NB4 (cell line): ENCODE measurements at regions not wholly inside any gene's neighbourhood (a gene's known extent, or its start where the extent isn't known, plus 50 kb on each side); places are given as distances from the start of the nearest gene placed in this dataset.
"Not testable (repeated sequence)": the region's sequence is repeated elsewhere in the genome, so short reads cannot be mapped to it uniquely, and the experiment has no call there.

Experiments
- DNase-seq: peaks from one replicate; pipeline ENCODE4 v3.0.0; 2010; ENCODE audit warnings: low read depth
- H3K4me3 ChIP-seq: one replicate; pipeline ENCODE4 v1.5.1; 2011; ENCODE audit warnings: mild to moderate bottlenecking, low read depth, low read length, moderate library complexity
- CTCF ChIP-seq: IDR thresholded peaks from one replicate; pipeline ENCODE4 v1.5.1; 2012; ENCODE audit warnings: low read depth, low read length
- MYC ChIP-seq: IDR thresholded peaks from 2 replicates; pipeline ENCODE4 v1.6.1; 2011; ENCODE audit warnings: low read depth, low read length
- POLR2A ChIP-seq: IDR thresholded peaks from 2 replicates; pipeline ENCODE4 v1.6.1; 2011; ENCODE audit warnings: mild to moderate bottlenecking; ENCODE audit not compliant: insufficient read length; ENCODE audit errors: extremely low read depth
- TF ChIP-seq, protein P1 (sequence below): IDR thresholded peaks from 2 replicates; pipeline ENCODE4 v1.6.1; 2011; ENCODE audit warnings: low read depth, low read length

DNA sequence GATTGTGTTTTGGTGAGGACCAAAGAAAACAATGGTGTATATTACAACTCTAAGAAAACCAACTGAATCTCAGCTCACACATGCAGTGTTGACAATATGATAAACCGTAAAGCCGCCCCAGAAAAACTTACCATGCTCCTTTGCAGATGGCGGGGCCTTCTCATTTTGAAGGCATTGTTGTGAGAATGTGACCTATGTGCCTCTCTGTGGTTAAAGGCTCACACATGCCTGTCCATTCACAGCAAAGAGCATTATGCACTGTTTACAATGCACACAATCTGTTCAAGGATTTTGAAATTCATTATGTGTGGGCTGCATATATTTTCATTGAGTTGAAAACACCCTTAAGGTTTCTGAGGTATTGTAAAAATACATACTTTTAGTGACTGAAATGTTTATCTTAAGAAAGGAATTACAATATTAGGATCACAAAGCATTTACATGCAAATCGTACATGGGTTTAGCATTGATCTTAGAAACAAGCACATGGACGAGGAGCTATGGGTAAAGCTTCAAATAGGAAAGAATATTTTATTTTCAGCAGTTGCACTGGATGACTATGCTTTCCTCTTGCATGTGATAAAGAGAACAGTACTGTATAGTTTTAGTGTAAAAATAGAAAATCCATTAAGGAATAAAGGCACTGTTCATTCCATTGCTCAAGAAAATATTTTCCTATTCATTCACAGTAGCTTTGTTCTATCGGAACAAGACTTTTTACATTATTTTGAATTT, 334.3 kb downstream of the ARL4A start:
- no peak for TF ChIP-seq CTCF
- TF ChIP-seq, protein P1, sequence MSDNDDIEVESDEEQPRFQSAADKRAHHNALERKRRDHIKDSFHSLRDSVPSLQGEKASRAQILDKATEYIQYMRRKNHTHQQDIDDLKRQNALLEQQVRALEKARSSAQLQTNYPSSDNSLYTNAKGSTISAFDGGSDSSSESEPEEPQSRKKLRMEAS = no peak
- no peak for TF ChIP-seq POLR2A
- TF ChIP-seq MYC = no peak
- no peak for DNase-seq
- no peak overlapping the region for H3K4me3 ChIP-seq

GRCh38 chr7:13024121-13024674, 336.8 kb downstream of the ARL4A start:
- TF ChIP-seq, protein P1 = no peak
- TF ChIP-seq MYC = no peak
- no peak for TF ChIP-seq CTCF
- TF ChIP-seq POLR2A = no peak
- no peak overlapping the region for H3K4me3 ChIP-seq
- no peak for DNase-seq

DNA sequence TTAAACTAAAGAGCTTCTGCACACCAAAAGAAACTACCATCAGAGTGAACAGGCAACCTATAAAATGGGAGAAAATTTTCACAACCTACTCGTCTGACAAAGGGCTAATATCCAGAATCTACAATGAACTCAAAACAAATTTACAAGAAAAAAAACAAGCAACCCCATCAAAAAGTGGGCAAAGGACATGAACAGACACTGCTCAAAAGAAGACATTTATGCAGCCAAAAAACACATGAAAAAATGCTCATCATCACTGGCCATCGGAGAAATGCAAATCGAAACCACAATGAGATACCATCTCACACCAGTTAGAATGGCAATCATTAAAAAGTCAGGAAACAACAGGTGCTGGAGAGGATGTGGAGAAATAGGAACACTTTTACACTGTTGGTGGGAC, 337.6 kb downstream of the ARL4A start:
- not testable (repeated sequence) for H3K4me3 ChIP-seq

DNA sequence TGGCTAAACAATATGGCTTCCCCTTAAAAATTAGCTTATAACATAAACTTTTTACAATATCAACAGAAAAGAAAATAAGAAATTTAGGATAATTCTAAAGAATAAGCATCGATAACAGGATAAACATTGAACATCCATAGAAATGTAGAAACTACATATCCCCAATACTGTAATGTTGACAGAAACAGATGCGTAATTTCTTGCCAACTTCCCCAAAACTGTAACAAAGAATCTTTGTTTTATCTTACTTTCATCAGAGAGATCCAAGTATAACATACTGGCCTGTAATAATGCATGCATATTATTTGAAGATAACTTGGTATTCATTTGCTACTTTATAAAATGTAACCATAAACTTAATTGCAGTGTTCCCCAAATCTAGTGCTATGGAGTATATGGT, 339.9 kb downstream of the ARL4A start:
- no peak for DNase-seq
- TF ChIP-seq, protein P1 = no peak
- TF ChIP-seq CTCF = no peak
- TF ChIP-seq POLR2A = no peak
- no peak for TF ChIP-seq MYC
- no peak overlapping the region for H3K4me3 ChIP-seq

More for the DNA sequence above, 337.6 kb downstream of the ARL4A start:
- DNase-seq = not testable (repeated sequence)

DNA sequence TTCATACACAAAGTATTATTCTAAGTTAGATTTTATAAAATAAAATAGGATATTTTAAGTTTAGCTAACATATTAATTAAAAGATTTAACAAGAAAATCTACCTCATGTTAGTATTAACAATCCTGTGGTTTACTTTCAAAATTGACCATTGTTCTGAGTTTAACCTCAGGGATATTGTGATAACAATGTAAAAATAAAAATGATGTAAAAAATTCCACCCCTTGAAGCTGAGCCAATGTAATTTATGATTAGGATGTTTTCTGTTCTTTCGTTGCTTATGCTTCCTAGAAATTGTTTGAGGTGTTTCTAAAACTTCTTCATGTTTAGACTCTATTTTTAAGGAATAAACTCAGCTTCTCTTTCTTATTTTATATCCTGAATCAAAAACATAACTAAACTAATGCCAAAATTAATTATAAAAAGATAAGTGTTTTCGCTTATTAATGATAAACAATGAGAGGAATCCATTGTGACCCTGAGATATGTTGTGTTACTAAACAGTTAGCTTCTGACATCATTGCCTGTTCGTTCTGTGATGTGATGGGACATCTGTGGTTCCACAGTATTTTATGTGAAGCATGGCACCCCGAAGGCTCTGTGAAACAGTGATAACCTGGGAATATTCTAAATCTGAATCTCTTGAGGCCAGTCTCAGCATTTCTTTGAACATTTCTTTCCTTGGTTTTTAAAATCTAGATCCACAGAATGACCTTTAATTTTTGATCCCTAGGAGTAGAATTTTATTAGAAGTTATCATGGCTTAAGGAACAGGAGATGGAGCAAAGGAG, 340.8 kb downstream of the ARL4A start:
- no peak overlapping the region for H3K4me3 ChIP-seq
- TF ChIP-seq, protein P1 = no peak
- TF ChIP-seq POLR2A (no peak), CTCF (no peak), MYC (no peak)
- DNase-seq = no peak

- no peak for DNase-seq
- H3K4me3 ChIP-seq = no peak overlapping the region
- TF ChIP-seq POLR2A (no peak), CTCF (no peak), MYC (no peak)
- TF ChIP-seq, protein P1 = no peak
These were observed 341.3 kb downstream of the ARL4A start for GRCh38 chr7:13028825-13029099.
